Lower leg skin (tissue), 3 donors: ENCODE measurements at regions not wholly inside any gene's neighbourhood (a gene's known extent, or its start where the extent isn't known, plus 50 kb on each side); places are given as distances from the start of the nearest gene placed in this dataset.

Source experiments
- POLR2A ChIP-seq, 2 donors: fragments of 450-650 bp; IDR thresholded peaks; one replicate each; pipeline ENCODE4 v1.6.1; 2016 to 2017; ENCODE audit warnings: antibody characterized with exemption in 2 of 2, mild to moderate bottlenecking in 1 of 2, moderate library complexity in 1 of 2
- TF ChIP-seq, protein P1 (sequence below), 3 donors: fragments of 450-650 bp; IDR thresholded peaks; one replicate each; pipeline ENCODE4 v1.5.1; 2016; ENCODE audit warnings: antibody characterized with exemption in 3 of 3, mild to moderate bottlenecking in 3 of 3, moderate library complexity in 2 of 3

- TF ChIP-seq, protein P1, sequence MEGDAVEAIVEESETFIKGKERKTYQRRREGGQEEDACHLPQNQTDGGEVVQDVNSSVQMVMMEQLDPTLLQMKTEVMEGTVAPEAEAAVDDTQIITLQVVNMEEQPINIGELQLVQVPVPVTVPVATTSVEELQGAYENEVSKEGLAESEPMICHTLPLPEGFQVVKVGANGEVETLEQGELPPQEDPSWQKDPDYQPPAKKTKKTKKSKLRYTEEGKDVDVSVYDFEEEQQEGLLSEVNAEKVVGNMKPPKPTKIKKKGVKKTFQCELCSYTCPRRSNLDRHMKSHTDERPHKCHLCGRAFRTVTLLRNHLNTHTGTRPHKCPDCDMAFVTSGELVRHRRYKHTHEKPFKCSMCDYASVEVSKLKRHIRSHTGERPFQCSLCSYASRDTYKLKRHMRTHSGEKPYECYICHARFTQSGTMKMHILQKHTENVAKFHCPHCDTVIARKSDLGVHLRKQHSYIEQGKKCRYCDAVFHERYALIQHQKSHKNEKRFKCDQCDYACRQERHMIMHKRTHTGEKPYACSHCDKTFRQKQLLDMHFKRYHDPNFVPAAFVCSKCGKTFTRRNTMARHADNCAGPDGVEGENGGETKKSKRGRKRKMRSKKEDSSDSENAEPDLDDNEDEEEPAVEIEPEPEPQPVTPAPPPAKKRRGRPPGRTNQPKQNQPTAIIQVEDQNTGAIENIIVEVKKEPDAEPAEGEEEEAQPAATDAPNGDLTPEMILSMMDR (IDR thresholded peaks at IDR 0.05) = no peak
- no peak for TF ChIP-seq POLR2A (IDR thresholded peaks at IDR 0.05)
Observed at GRCh38 chr22:42207918-42208317, 62.5 kb downstream of the TCF20 start.
